Medulla oblongata (tissue), 1 donor: ENCODE measurements at regions not wholly inside any gene's neighbourhood (a gene's known extent, or its start where the extent isn't known, plus 50 kb on each side); places are given as distances from the start of the nearest gene placed in this dataset.

Experiments
- DNase-seq: peaks from one replicate; pipeline ENCODE4 v3.0.0-alpha.2; 2015; ENCODE audit errors: extremely low spot score

- no peak for DNase-seq
Observed at GRCh38 chr13:37409756-37410155, 188.8 kb downstream of the POSTN start.

DNA sequence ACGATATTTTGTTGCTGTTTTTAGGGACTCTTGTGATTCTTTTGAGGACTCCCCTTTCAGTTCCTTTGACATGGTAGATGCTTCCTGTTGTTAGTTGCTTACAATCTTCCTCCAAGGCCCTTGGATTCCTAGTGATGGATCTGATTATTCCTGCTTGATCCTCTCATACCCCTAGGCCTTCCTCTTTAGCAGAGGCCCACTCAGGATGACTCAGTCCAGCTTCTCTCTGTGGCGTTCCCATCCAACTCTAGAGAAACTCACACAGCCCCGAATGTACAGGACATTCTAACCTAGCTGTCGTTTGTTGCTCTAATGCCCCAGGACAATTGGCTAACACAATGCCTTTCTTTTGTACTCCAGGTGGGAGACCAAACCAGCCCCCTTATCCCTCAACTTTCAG lies 191.4 kb downstream of the POSTN start:
- DNase-seq = no peak

DNA sequence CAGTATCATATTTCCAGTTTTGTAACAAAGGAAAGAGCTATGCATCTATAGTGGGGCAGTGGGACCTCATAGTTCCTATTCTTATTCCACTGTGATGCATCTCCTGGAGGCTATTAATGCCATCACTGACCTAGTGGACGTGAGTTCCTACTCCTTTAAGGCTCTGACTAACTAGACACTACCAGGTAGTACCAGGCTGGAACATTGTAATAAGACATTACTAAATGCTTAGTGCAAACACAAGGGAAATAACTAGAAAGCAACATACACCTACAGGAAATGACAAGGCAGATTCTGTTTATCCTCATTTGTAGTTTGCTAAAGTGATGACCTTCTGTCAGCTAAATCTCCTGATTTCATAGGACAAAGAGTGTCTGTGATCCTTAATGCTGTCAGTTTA lies 192.5 kb downstream of the POSTN start:
- no peak for DNase-seq

GRCh38 chr13:37403776-37404527 lies 194.6 kb downstream of the POSTN start:
- no peak for DNase-seq

DNA sequence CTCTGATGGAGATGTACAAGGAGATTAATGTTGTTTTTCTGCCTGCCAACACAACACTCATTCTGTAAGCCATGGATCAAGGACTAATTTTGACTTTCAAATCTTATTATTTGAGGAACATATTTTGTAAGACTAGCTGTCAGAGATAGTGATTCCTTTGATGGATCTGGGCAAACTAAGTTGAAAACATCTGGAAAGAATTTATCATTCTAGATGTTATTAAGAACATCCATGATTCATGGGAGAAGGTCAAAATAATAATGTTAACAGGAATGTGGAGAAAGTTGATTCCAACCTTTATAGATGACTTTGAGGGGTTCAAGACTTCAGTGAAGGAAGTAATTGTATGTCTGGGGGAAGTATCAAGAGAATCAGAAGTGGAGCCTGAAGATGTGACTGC lies 196.8 kb downstream of the POSTN start:
- DNase-seq = no peak

GRCh38 chr13:37397535-37397934 lies 201.0 kb downstream of the POSTN start:
- DNase-seq = no peak

DNA sequence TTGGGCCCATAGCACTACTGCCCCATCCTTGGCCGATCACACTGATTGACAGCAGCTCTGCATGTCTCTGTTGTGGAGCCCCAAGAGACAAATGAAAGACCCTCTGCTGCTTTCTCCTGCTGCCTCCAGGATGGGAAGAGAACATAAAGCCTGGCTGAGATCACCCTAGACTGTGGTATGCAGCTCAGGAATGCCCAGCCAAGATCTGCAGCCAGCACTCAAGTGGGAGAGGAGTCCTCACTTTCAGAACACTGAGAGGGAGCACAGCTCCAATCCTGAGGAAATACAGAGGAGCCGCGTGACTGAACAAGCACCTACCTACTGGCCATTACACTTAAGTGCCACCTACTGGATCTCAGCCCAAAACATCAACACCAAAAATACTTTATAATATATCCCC lies 203.0 kb downstream of the POSTN start:
- no peak for DNase-seq

- no peak for DNase-seq
Observed at GRCh38 chr13:37392389-37392788, 206.2 kb downstream of the POSTN start.

- no peak for DNase-seq
Observed at GRCh38 chr13:37390735-37391134, 207.8 kb downstream of the POSTN start.

GRCh38 chr13:37385956-37386670 lies 212.5 kb downstream of the POSTN start:
- no peak for DNase-seq

GRCh38 chr13:37385248-37385647 lies 213.3 kb downstream of the POSTN start:
- no peak for DNase-seq

- no peak for DNase-seq
Observed at GRCh38 chr13:37383856-37384370, 214.7 kb downstream of the POSTN start.

- DNase-seq = no peak
Observed at GRCh38 chr13:37383046-37383445, 215.5 kb downstream of the POSTN start.

GRCh38 chr13:37382146-37382545 lies 216.4 kb downstream of the POSTN start:
- no peak for DNase-seq

- DNase-seq = no peak
Observed at GRCh38 chr13:37381502-37381901, 217.1 kb downstream of the POSTN start.

GRCh38 chr13:37379841-37380240 lies 218.7 kb downstream of the POSTN start:
- DNase-seq = no peak

- no peak for DNase-seq
Observed at GRCh38 chr13:37375724-37376123, 222.8 kb downstream of the POSTN start.

- DNase-seq = no peak
Observed at GRCh38 chr13:37375071-37375470, 223.5 kb downstream of the POSTN start.

GRCh38 chr13:37369616-37370015 lies 229.0 kb downstream of the POSTN start:
- no peak for DNase-seq

- no peak for DNase-seq
Observed at GRCh38 chr13:37368501-37368900, 230.1 kb downstream of the POSTN start.

- no peak for DNase-seq
Observed at GRCh38 chr13:37366044-37366770, 232.4 kb downstream of the POSTN start.

DNA sequence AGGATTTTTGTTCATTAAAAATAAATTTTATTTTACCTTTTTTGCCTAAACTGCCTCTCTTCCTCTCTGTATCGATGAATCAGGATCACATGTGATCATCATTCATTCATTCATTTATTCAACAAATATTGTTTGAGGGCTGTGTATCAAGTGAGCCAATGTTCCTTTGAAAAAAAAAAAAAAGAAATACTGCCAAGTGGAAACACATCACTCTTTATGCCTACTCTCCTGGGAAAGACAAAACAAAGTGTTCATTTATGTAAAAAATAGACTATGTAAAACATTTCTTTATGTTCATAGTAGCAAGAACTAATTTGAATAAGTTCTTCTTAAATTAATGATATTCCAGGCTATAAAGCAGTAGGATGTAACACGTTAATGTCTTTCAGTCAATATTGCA lies 233.1 kb downstream of the POSTN start:
- DNase-seq = peak; percentile 25

GRCh38 chr13:37364956-37365355 lies 233.6 kb downstream of the POSTN start:
- DNase-seq = no peak
